ENCODE measurements at regions not wholly inside any gene's neighbourhood (a gene's known extent, or its start where the extent isn't known, plus 50 kb on each side); places are given as distances from the start of the nearest gene placed in this dataset.

DNA sequence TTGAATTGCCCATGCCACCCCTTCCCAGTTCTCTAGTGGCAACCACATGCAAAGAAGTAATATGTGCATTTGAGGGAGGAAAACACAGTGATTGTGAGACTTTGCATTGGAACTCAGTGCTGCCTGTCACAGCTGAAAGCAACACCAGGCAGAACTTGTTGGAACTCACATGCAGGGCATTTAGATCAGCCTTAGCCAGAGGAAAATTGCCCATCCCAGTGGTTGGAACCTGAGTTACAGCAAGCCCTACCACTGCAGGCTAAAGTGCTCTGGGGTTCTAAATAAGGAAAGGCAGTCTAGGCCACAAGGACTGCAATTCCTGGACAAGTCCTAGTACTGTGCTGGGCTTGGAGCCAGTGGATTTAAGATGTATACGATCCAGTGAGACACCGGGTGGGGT is 245.3 kb upstream of the UFL1 start:
- BruUV-seq (replicated peaks), result no TSS peak
- Mint-ChIP-seq H3K36me3 (ENCODE audit: insufficient read depth, unreplicated experiment) (no peaks in the 10 kb centered on the region), H3K27me3 (ENCODE audit: unreplicated experiment) (no peaks in the 10 kb centered on the region), H3K27ac (ENCODE audit: unreplicated experiment) (no peak overlapping the region), H3K4me3 (ENCODE audit: low read depth, unreplicated experiment) (no peak overlapping the region), H3K9me3 (ENCODE audit: low read depth, unreplicated experiment) (peaks cover 4% of the 10 kb centered on the region), H3K4me1 (ENCODE audit: low read depth, unreplicated experiment) (no peaks in the 10 kb centered on the region)
- CTCF ChIA-PET, result no interaction called here
- no peak for DNase-seq
- intact Hi-C loops (cut with micrococcal nuclease; ENCODE audit: unreplicated experiment), result no loop called here
- no peak for TF ChIP-seq CTCF (IDR thresholded peaks at IDR 0.05; ENCODE audit: unreplicated experiment)

DNA sequence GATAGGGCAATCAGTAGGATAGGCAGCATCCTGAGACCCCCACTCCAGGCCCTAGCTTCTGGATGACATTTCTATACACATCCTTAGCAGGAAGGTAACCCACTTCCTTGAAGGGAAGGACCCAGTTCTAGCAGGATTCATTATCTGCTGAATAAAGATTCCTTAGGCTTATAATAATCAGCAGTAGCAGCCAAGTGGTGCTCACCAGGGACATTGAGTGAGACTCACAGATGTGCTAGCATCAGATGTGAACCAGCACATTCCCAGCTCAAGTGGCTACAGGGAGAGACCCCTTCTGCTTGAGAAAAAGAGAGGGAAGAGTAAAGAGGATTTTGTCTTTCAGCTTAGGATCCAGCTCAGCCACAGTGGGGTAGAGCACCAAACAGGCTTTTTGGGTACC is 244.8 kb upstream of the UFL1 start:
- DNase-seq, result no peak
- H3K27ac Mint-ChIP-seq (ENCODE audit: unreplicated experiment), result no peak overlapping the region
- intact Hi-C loops (cut with micrococcal nuclease; ENCODE audit: unreplicated experiment), result no loop called here
- H3K27me3 Mint-ChIP-seq (ENCODE audit: unreplicated experiment), result no peaks in the 10 kb centered on the region
- H3K9me3 Mint-ChIP-seq (ENCODE audit: low read depth, unreplicated experiment), result peaks cover 4% of the 10 kb centered on the region
- no peak for TF ChIP-seq CTCF (IDR thresholded peaks at IDR 0.05; ENCODE audit: unreplicated experiment)
- H3K36me3 Mint-ChIP-seq (ENCODE audit: insufficient read depth, unreplicated experiment), result no peaks in the 10 kb centered on the region
- no peak overlapping the region for H3K4me3 Mint-ChIP-seq (ENCODE audit: low read depth, unreplicated experiment)
- H3K4me1 Mint-ChIP-seq (ENCODE audit: low read depth, unreplicated experiment), result no peaks in the 10 kb centered on the region
- CTCF ChIA-PET, result no interaction called here
- BruUV-seq (replicated peaks), result no TSS peak

- intact Hi-C loops (cut with micrococcal nuclease; ENCODE audit: unreplicated experiment), result no loop called here
- CTCF ChIA-PET, result no interaction called here
- DNase-seq, result no peak
- BruUV-seq (replicated peaks), result no TSS peak
- Mint-ChIP-seq H3K9me3 (ENCODE audit: low read depth, unreplicated experiment) (no peaks in the 10 kb centered on the region), H3K27me3 (ENCODE audit: unreplicated experiment) (no peaks in the 10 kb centered on the region), H3K36me3 (ENCODE audit: insufficient read depth, unreplicated experiment) (no peaks in the 10 kb centered on the region), H3K4me1 (ENCODE audit: low read depth, unreplicated experiment) (no peaks in the 10 kb centered on the region), H3K4me3 (ENCODE audit: low read depth, unreplicated experiment) (no peak overlapping the region), H3K27ac (ENCODE audit: unreplicated experiment) (no peak overlapping the region)
- no peak for TF ChIP-seq CTCF (IDR thresholded peaks at IDR 0.05; ENCODE audit: unreplicated experiment)
These were observed 242.5 kb upstream of the UFL1 start for GRCh38 chr6:96279084-96279483.

DNA sequence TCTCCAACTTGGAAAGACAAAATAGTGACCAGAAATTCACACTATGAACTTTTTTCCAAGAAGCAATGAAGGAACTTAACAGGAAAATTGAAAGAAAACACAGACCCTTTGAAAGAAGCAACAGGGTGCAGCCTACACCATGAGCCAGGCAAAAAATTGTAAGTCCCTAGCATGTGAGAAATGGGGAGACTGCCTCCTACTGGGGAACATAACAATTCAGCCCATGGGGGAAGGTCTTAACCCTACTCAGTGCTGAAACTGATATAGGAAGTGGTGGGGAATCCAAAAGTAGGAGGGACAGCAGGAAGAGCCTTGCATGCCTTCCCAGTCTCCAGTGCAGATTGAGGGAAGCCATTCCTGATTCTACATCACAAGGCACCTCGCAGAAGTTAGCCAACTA is 235.1 kb upstream of the UFL1 start:
- Mint-ChIP-seq H3K36me3 (ENCODE audit: insufficient read depth, unreplicated experiment) (no peaks in the 10 kb centered on the region), H3K27me3 (ENCODE audit: unreplicated experiment) (no peaks in the 10 kb centered on the region)

More for the DNA sequence above, 235.1 kb upstream of the UFL1 start:
- TF ChIP-seq CTCF (IDR thresholded peaks at IDR 0.05; ENCODE audit: unreplicated experiment), result no peak
- Mint-ChIP-seq H3K27ac (ENCODE audit: unreplicated experiment) (no peak overlapping the region), H3K9me3 (ENCODE audit: low read depth, unreplicated experiment) (no peaks in the 10 kb centered on the region), H3K4me3 (ENCODE audit: low read depth, unreplicated experiment) (no peak overlapping the region), H3K4me1 (ENCODE audit: low read depth, unreplicated experiment) (no peaks in the 10 kb centered on the region)
- intact Hi-C loops (cut with micrococcal nuclease; ENCODE audit: unreplicated experiment), result no loop called here
- no peak for DNase-seq
- no TSS peak for BruUV-seq (replicated peaks)
- CTCF ChIA-PET, result no interaction called here

Data from Calu3 (cell line).